ENCODE measurements at regions not wholly inside any gene's neighbourhood (a gene's known extent, or its start where the extent isn't known, plus 50 kb on each side); places are given as distances from the start of the nearest gene placed in this dataset.
"Not testable (repeated sequence)": the region's sequence is repeated elsewhere in the genome, so short reads cannot be mapped to it uniquely, and the experiment has no call there.

DNA sequence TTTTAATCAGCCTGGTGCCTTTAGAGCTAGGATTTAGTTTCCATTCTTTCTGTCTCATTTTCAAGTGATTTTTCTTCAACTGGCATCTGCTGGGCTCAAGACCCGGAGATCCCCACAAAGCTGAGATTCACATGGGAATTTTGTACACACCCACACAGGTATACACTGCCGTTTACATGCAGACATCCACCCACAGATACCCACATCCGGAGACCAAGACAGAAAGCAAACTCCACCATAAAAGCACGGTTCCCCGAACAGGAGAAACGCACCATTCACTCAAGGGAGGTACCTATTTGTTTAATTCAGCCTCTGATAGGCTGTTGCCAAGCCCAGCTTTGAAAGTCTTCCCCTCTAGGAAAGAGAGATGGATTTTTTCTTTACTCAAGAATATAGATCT is 87.2 kb downstream of the ART5 start (continued):
- peak in 1 of 2 experiments; percentile 29; a peak in 1 of 3 replicates for TF ChIP-seq EGR1 (IDR thresholded peaks at IDR 0.05; ENCODE audit: borderline replicate concordance in 1 of 2, low read depth in 2 of 2, low read length in 2 of 2)

DNA sequence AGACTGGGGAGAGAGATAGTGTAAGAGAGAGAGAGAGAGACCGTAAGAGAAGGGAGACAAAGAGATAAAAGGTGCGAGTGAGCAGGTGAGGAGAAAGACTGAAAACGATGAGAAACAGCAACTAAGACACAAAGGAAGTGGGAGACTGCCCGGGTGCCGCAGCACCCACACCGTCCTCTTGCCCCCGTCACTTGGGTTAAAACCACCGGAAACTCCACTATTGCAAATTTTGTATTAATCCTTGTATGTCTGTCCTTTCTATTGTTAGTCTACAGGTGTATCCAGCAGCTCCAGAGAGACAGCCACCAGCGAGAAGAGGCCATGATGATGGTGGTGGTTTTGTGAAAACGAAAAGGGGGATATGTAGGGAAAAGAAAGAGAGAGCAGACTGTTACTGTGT is 96.8 kb downstream of the ART5 start:
- POLR2A ChIA-PET; H3K27me3 ChIP-seq (replicated peaks in 1 of 2; ENCODE audit: control insufficient read depth in 2 of 2, insufficient read depth in 2 of 2, low read length in 1 of 2); DNase-seq (ENCODE audit: low read depth, low spot score); H4K20me1 ChIP-seq (ENCODE audit: control insufficient read depth, insufficient read depth); H3K4me1 ChIP-seq (ENCODE audit: control insufficient read depth, insufficient read depth, low read length); H3K9ac ChIP-seq (ENCODE audit: control insufficient read depth, insufficient read depth, low read length); intact Hi-C loops (cut with micrococcal nuclease; ENCODE audit: unreplicated experiment); H3K9me3 ChIP-seq (replicated peaks; ENCODE audit: control insufficient read depth, insufficient read depth, low read length); H3K79me2 ChIP-seq (ENCODE audit: control insufficient read depth, insufficient read depth, low read length); H3K4me3 ChIP-seq; H3K4me2 ChIP-seq (ENCODE audit: control insufficient read depth, insufficient read depth); H2AFZ ChIP-seq (ENCODE audit: control insufficient read depth, low read depth, low read length); FAIRE-seq; H3K27ac ChIP-seq (ENCODE audit: control insufficient read depth, insufficient read depth); ATAC-seq; RAD21 ChIA-PET (ENCODE audit: unreplicated experiment); in situ Hi-C loops (cut with MboI); BruUV-seq (replicated peaks); H3K36me3 ChIP-seq (ENCODE audit: control insufficient read depth in 2 of 2, insufficient read depth in 2 of 2, low read length in 1 of 2): not testable (repeated sequence)
- CTCF ChIA-PET = interaction anchor here (0.7 kb wide), 1 partner anchor 558 kb away, joined by 3 read pairs; no protein-coding TSS in a partner anchor
- WGBS (ENCODE audit: insufficient coverage, insufficient replicate concordance, low lambda C conversion rate, missing lambda C conversion rate) = 56% methylated on average over 10 of the region's 10 CpGs
- SMC1A ChIA-PET (ENCODE audit: uncharacterized antibody, unreplicated experiment) = interaction anchor here (0.6 kb wide), 1 partner anchor 56 kb away, joined by 3 read pairs; no protein-coding TSS in a partner anchor

DNA sequence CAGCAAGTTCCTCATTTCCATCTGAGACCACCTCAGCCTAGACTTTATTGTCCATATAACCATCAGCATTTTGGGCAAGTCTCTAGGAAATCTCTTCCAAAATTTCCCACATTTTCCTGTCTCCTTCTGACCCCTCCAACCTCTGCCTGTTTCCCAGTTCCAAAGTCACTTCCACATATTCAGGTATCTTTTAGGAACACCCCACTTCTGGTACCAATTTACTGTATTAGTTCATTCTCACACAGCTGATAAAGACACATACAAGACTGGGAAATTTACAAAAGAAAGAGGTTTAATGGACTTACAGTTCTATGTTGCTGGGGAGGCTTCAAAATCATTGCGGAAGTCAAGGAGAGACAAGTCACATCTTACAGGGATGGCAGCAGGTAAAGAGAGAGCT is 103.6 kb downstream of the ART5 start:
- H2AFZ ChIP-seq (ENCODE audit: control insufficient read depth, low read depth, low read length); SMC1A ChIA-PET (ENCODE audit: uncharacterized antibody, unreplicated experiment); RAD21 ChIA-PET (ENCODE audit: unreplicated experiment); H3K4me1 ChIP-seq (ENCODE audit: control insufficient read depth, insufficient read depth, low read length); BruUV-seq (replicated peaks); H4K20me1 ChIP-seq (ENCODE audit: control insufficient read depth, insufficient read depth); H3K36me3 ChIP-seq (ENCODE audit: control insufficient read depth in 2 of 2, insufficient read depth in 2 of 2, low read length in 1 of 2); ATAC-seq; FAIRE-seq; POLR2A ChIA-PET; H3K79me2 ChIP-seq (ENCODE audit: control insufficient read depth, insufficient read depth, low read length); H3K4me2 ChIP-seq (ENCODE audit: control insufficient read depth, insufficient read depth); DNase-seq (ENCODE audit: low read depth, low spot score); H3K9ac ChIP-seq (ENCODE audit: control insufficient read depth, insufficient read depth, low read length); H3K27ac ChIP-seq (ENCODE audit: control insufficient read depth, insufficient read depth); intact Hi-C loops (cut with micrococcal nuclease; ENCODE audit: unreplicated experiment); in situ Hi-C loops (cut with MboI); CTCF ChIA-PET; H3K9me3 ChIP-seq (replicated peaks; ENCODE audit: control insufficient read depth, insufficient read depth, low read length); H3K27me3 ChIP-seq (replicated peaks in 1 of 2; ENCODE audit: control insufficient read depth in 2 of 2, insufficient read depth in 2 of 2, low read length in 1 of 2); H3K4me3 ChIP-seq: not testable (repeated sequence)
- WGBS (ENCODE audit: insufficient coverage, insufficient replicate concordance, low lambda C conversion rate, missing lambda C conversion rate) = 83% methylated on average over 1 of the region's 1 CpG

DNA sequence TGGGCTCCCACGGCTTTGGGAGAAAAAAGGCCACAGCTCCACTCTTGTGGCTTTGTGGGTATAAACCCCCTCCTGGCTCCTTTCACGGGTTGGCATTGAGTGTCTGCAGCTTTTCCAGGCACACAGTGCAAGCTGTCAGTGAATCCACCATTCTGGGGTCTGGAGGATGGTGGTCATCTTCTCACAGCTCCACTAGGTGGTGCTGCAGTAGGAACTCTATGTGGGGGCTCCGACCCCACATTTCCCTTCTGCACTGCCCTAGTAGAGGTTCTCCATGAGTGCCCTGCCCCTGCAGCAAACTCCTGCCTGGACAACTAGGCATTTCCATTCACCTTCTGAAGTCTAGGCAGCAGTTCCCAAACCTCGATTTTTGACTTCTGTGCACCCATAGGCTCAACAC is 104.5 kb downstream of the ART5 start:
- H4K20me1 ChIP-seq (ENCODE audit: control insufficient read depth, insufficient read depth); RAD21 ChIA-PET (ENCODE audit: unreplicated experiment); POLR2A ChIA-PET; in situ Hi-C loops (cut with MboI); H3K79me2 ChIP-seq (ENCODE audit: control insufficient read depth, insufficient read depth, low read length); H2AFZ ChIP-seq (ENCODE audit: control insufficient read depth, low read depth, low read length); H3K9me3 ChIP-seq (replicated peaks; ENCODE audit: control insufficient read depth, insufficient read depth, low read length); H3K9ac ChIP-seq (ENCODE audit: control insufficient read depth, insufficient read depth, low read length); FAIRE-seq; H3K4me3 ChIP-seq; intact Hi-C loops (cut with micrococcal nuclease; ENCODE audit: unreplicated experiment); ATAC-seq; SMC1A ChIA-PET (ENCODE audit: uncharacterized antibody, unreplicated experiment); BruUV-seq (replicated peaks); H3K27ac ChIP-seq (ENCODE audit: control insufficient read depth, insufficient read depth); H3K4me1 ChIP-seq (ENCODE audit: control insufficient read depth, insufficient read depth, low read length); CTCF ChIA-PET; H3K27me3 ChIP-seq (replicated peaks in 1 of 2; ENCODE audit: control insufficient read depth in 2 of 2, insufficient read depth in 2 of 2, low read length in 1 of 2); DNase-seq (ENCODE audit: low read depth, low spot score); H3K4me2 ChIP-seq (ENCODE audit: control insufficient read depth, insufficient read depth); H3K36me3 ChIP-seq (ENCODE audit: control insufficient read depth in 2 of 2, insufficient read depth in 2 of 2, low read length in 1 of 2): not testable (repeated sequence)
- WGBS (ENCODE audit: insufficient coverage, insufficient replicate concordance, low lambda C conversion rate, missing lambda C conversion rate) = 8% methylated on average over 4 of the region's 4 CpGs

DNA sequence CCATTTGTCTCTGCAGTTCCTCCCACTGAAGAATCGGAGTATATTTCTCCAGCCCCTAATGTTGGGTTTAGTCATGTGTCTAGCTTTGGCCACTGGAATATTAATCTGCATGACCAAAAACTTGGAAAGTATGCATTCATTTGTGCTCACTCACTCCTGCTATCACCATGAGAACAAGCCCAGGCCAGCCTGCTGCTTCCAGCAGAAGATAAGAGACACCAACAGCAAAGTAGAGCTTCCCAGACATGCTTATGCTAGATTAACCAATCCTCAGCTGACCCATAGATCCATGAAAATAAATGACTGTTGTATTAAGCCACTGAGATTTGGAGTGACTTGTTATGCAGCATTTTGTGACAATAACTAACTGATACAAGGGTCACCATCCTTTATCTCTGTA is 108.8 kb downstream of the ART5 start:
- SMC1A ChIA-PET (ENCODE audit: uncharacterized antibody, unreplicated experiment); H3K4me2 ChIP-seq (ENCODE audit: control insufficient read depth, insufficient read depth); DNase-seq (ENCODE audit: low read depth, low spot score); H2AFZ ChIP-seq (ENCODE audit: control insufficient read depth, low read depth, low read length); H3K9me3 ChIP-seq (replicated peaks; ENCODE audit: control insufficient read depth, insufficient read depth, low read length); H3K27me3 ChIP-seq (replicated peaks in 1 of 2; ENCODE audit: control insufficient read depth in 2 of 2, insufficient read depth in 2 of 2, low read length in 1 of 2); POLR2A ChIA-PET; intact Hi-C loops (cut with micrococcal nuclease; ENCODE audit: unreplicated experiment); H3K27ac ChIP-seq (ENCODE audit: control insufficient read depth, insufficient read depth); H3K4me3 ChIP-seq; RAD21 ChIA-PET (ENCODE audit: unreplicated experiment); FAIRE-seq; H4K20me1 ChIP-seq (ENCODE audit: control insufficient read depth, insufficient read depth); H3K36me3 ChIP-seq (ENCODE audit: control insufficient read depth in 2 of 2, insufficient read depth in 2 of 2, low read length in 1 of 2); BruUV-seq (replicated peaks); H3K9ac ChIP-seq (ENCODE audit: control insufficient read depth, insufficient read depth, low read length); H3K4me1 ChIP-seq (ENCODE audit: control insufficient read depth, insufficient read depth, low read length); ATAC-seq; in situ Hi-C loops (cut with MboI); CTCF ChIA-PET; H3K79me2 ChIP-seq (ENCODE audit: control insufficient read depth, insufficient read depth, low read length): not testable (repeated sequence)
- WGBS (ENCODE audit: insufficient coverage, insufficient replicate concordance, low lambda C conversion rate, missing lambda C conversion rate) = 44% methylated on average over 1 of the region's 1 CpG
